Activated naive CD8-positive, alpha-beta T cell treated with anti-CD3 and anti-CD28 coated beads, Interleukin-2, amount 10 ng/mL, durations not matched to agents 7 days and 5 days (primary cell): ENCODE measurements at regions not wholly inside any gene's neighbourhood (a gene's known extent, or its start where the extent isn't known, plus 50 kb on each side); places are given as distances from the start of the nearest gene placed in this dataset.

Source experiments
- ATAC-seq: fragments of 150-1000 bp; cut with Tn5 transposase; one replicate; pipeline ENCODE4 v1.10.0; 2021; ENCODE audit warnings: low read depth, moderate library complexity
- POLR2A ChIA-PET: fragments of 350-600 bp; sonication (Branson Sonifier 250); formaldehyde crosslinking; loops from one replicate; lab custom pipeline; 2021; ENCODE audit warnings: antibody characterized with exemption; lab: Charles Lee
- DNase-seq: peaks from one replicate; pipeline ENCODE4 v3.0.0; 2021
- H3K27ac Mint-ChIP-seq: one replicate; pipeline ENCODE4 v1.8.0; 2022; ENCODE audit warnings: mild to moderate bottlenecking, mixed read lengths
- H3K27me3 Mint-ChIP-seq: one replicate; pipeline ENCODE4 v1.8.0; 2022; ENCODE audit warnings: mild to moderate bottlenecking, moderate library complexity, mixed read lengths
- H3K36me3 Mint-ChIP-seq: one replicate; pipeline ENCODE4 v1.8.0; 2021; ENCODE audit warnings: mild to moderate bottlenecking, mixed read lengths
- H3K4me1 Mint-ChIP-seq: one replicate; pipeline ENCODE4 v1.8.0; 2021; ENCODE audit warnings: mixed read lengths
- H3K4me3 Mint-ChIP-seq: one replicate; pipeline ENCODE4 v1.8.0; 2022; ENCODE audit warnings: mild to moderate bottlenecking, moderate library complexity, mixed read lengths
- H3K9me3 Mint-ChIP-seq: one replicate; pipeline ENCODE4 v1.8.0; 2021; ENCODE audit warnings: mixed read lengths

DNA sequence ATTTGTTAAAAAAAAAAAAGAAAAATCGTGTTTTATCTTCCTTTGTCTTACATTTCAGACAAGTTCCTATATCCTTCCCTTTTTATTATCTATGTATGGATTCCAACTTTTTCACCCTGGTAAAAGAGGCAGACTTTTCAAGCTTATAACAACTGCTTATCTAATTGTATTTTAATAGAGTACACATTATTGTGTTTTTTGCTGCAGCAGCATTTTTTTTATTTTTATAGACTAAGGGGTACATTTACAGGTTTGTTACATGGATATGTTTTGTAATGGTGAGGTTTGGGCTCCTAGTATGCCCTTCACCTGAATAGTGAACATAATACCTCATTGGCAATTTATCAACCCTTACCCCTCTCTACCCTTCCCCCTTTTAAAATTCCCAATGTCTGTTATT is 195.0 kb upstream of the RGMB start:
- H3K36me3 Mint-ChIP-seq: no peaks in the 10 kb centered on the region

DNA sequence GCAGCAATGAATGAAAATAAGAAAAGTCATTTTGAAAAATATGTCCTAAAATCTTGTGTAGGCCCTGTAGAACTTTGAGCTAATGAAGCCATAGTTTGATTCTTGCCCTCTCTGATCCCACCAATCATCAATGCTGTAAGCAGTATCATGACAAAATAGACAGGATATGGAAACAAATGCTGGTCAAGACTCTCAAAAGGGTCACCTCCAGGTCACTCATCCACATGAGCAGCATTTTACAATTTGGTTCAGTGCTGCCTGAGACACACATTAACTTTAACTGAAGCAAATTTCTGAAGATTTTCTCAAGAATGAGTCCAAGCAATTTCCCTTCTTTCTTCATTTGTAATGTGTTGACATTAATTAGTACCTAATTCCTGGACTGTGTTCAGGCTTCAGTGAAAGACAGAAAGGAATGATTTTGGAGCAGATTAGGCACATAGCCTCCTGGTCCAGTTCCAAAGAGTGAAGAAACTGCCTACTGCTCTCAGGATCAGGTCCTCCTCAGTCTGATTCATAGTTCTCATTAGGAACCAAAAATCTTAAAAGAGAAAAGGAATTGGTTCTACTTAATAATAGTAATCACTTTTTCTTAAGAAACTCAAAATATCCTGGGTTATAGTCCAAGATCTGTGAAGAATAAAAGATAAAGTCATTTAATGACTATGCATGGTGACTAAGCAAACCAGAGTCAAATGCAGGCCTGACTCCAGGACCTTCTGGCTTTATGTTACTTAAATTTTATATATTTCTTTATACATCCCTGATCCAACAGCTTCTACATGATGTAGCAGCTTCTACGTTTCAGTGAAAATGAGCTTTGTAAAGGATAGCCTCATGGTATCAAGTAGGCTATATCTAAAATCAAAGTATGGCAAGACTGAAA is 192.1 kb upstream of the RGMB start:
- Mint-ChIP-seq H3K36me3 (no peaks in the 10 kb centered on the region), H3K9me3 (no peaks in the 10 kb centered on the region), H3K4me3 (no peak overlapping the region), H3K27ac (no peak overlapping the region), H3K27me3 (no peaks in the 10 kb centered on the region), H3K4me1 (no peaks in the 10 kb centered on the region)
- no peak for DNase-seq
- no peak for ATAC-seq
- POLR2A ChIA-PET: no interaction called here

More for the DNA sequence above, 195.0 kb upstream of the RGMB start:
- Mint-ChIP-seq H3K27me3 (no peaks in the 10 kb centered on the region), H3K4me3 (no peak overlapping the region), H3K9me3 (no peaks in the 10 kb centered on the region), H3K27ac (no peak overlapping the region), H3K4me1 (no peaks in the 10 kb centered on the region)
- POLR2A ChIA-PET: no interaction called here
- DNase-seq: no peak
- ATAC-seq: no peak

DNA sequence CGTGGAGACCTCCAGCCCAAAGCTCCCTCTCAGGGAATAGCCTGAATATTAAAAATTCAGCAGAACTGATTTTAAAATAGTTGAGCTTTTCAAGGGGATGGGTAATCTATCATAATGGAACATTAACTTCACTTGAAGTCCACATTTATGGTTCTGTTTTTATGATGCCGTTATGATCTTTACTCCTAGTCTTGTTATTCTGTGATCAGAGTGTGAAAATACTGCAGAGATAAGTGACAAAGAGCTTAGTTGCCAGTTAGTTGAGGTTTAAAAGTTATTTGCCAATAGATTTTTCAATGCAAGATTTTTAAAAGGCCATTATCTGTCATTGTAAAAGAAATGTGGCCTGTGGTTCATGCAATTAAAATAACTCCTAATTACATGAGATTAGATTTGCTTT is 189.9 kb upstream of the RGMB start:
- no peaks in the 10 kb centered on the region for H3K4me1 Mint-ChIP-seq

DNA sequence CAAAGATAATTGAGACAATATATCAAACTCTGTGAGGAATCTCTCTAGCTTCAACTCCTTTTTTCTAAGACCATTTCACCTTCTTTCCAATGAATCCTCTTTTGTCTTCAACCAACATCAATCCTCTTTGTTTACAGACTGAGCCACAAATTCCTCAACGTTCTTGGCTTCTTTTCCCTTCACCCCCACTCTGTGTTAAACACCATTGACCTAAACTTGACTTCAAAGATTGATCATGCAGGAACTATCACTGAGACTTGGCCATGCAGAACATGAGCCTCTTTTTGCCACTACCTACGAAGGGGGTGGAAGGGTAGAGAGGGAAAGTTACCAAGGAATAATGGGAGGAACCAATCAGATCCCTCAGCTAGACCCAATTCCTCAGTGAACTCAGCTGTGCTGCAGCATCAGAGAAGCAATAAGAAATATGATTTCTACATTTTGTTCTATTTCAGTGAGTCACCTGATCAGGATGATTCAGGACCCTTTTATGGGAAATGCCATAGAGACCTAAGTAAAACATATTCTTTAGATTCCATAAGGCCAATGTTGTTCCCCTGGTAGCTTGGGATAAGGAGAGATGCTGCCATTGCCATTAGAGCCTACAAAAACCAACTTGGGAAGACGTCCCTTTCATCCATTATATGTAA is 187.7 kb upstream of the RGMB start:
- DNase-seq (no peak), ATAC-seq (no peak)
- Mint-ChIP-seq H3K9me3 (peaks cover 3% of the 10 kb centered on the region), H3K27me3 (no peaks in the 10 kb centered on the region), H3K4me1 (no peaks in the 10 kb centered on the region), H3K27ac (no peak overlapping the region), H3K4me3 (no peak overlapping the region), H3K36me3 (no peaks in the 10 kb centered on the region)
- POLR2A ChIA-PET: no interaction called here

More for the DNA sequence above, 189.9 kb upstream of the RGMB start:
- Mint-ChIP-seq H3K36me3 (no peaks in the 10 kb centered on the region), H3K27me3 (no peaks in the 10 kb centered on the region), H3K4me3 (no peak overlapping the region), H3K9me3 (no peaks in the 10 kb centered on the region), H3K27ac (no peak overlapping the region)
- POLR2A ChIA-PET: no interaction called here
- ATAC-seq (no peak), DNase-seq (no peak)

DNA sequence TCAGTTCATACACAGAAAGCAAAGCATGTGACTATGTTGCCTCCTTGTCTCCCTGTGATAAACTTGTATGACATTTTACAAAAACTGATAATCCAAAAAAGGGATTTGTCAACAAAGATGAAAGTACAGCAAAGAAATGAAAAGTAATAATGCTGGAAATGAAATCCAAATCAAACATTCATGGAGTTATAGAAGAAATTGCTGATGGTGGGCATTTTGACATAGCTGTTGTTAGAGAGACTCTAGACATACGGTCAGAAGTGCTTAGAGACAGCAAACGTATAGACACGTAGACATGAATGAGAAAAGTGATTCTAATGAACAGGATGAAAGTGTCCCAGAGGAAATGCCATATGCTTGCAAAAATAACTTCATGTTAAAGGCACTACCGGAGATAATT is 186.9 kb upstream of the RGMB start:
- POLR2A ChIA-PET: no interaction called here
- Mint-ChIP-seq H3K27ac (no peak overlapping the region), H3K9me3 (peaks cover 3% of the 10 kb centered on the region)

DNA sequence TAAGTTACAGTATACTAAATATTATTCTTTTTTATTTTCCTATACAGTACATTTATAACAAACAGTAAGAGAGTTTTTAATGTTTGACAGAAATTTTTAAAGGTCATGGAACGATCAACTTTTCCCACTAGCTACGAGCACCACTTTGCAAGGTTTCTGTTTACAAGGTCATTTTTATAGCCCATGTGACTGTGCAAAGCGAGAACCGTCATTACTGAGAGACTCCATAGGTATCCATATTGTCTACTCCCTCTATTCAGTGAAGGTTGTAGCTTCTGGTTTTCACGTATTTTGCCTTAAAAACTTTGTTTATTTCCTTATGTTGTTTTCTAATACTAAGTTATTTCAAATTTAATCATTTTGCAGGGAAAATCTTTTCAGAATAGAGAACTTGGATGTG is 186.3 kb upstream of the RGMB start:
- Mint-ChIP-seq H3K36me3 (no peaks in the 10 kb centered on the region), H3K4me1 (no peaks in the 10 kb centered on the region), H3K4me3 (no peak overlapping the region), H3K27me3 (no peaks in the 10 kb centered on the region), H3K27ac (no peak overlapping the region), H3K9me3 (peaks cover 3% of the 10 kb centered on the region)
- DNase-seq (no peak), ATAC-seq (no peak)
- POLR2A ChIA-PET: no interaction called here

More for the DNA sequence above, 186.9 kb upstream of the RGMB start:
- Mint-ChIP-seq H3K4me3 (no peak overlapping the region), H3K36me3 (no peaks in the 10 kb centered on the region), H3K27me3 (no peaks in the 10 kb centered on the region), H3K4me1 (no peaks in the 10 kb centered on the region)
- DNase-seq (no peak), ATAC-seq (no peak)

DNA sequence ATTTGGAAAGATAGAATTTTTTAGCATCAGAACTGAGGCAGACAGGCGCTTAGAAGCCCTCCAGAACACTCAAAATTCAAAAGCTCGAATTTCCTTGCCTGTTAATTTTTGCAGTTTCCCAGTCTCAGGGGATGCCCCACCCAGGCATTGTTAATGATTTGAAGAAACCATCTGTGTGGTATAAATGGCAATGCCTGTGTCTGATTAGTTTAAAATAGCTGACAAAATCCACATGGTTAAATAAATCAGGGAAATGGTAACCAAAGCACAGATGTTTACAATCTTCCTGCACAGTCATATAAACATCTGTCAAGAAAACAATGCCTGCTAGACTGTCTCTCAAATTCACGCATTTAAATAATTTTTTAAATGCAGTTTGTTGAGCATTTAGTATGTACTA is 185.2 kb upstream of the RGMB start:
- Mint-ChIP-seq H3K4me1 (no peaks in the 10 kb centered on the region), H3K27ac (no peak overlapping the region), H3K27me3 (peaks cover under 1% of the 10 kb centered on the region), H3K4me3 (no peak overlapping the region), H3K9me3 (peaks cover 3% of the 10 kb centered on the region), H3K36me3 (no peaks in the 10 kb centered on the region)
- POLR2A ChIA-PET: no interaction called here
- no peak for ATAC-seq
- no peak for DNase-seq

DNA sequence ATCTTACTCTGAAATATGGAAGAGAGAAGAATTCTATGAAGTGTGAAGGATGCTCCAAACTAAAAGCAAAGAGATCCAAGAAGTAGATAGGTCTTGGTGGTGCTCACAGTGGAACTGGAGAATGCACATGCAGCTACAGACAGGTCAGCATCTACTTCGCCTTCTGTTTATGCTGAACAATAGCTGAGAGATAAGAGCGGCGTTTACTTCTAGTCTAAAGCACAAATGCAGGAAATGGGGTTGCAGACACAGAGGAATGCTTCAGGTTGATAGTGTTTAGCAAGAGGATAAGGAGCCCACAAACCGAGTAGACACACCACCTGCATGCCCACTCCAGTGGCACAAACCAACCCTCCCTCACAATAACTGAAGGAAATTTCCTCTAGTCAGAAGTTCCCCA is 180.0 kb upstream of the RGMB start:
- Mint-ChIP-seq H3K27ac (no peak overlapping the region), H3K27me3 (peaks cover 3% of the 10 kb centered on the region)
- POLR2A ChIA-PET: no interaction called here

DNA sequence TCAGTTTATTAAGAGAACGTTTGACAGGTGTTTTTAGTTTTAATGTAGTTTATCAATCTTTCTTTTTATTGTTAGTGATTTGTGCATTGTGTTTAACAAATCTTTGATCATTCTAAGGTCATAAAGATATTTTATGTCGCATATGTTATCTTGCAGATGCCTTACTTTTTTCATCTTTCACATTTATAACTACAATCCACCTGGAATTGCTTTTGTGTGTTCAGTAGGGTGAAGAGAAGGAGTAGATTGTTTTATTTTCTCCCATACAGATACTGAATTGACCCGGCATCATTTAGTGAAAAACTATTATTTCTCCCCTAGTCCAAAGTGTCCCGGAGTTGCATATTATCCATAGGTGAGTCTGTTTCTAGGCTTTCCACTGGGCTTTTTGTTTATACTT is 179.4 kb upstream of the RGMB start:
- POLR2A ChIA-PET: no interaction called here

More for the DNA sequence above, 180.0 kb upstream of the RGMB start:
- peaks cover 3% of the 10 kb centered on the region for H3K9me3 Mint-ChIP-seq
- H3K4me3 Mint-ChIP-seq: no peak overlapping the region
- DNase-seq: no peak
- no peaks in the 10 kb centered on the region for H3K36me3 Mint-ChIP-seq
- no peaks in the 10 kb centered on the region for H3K4me1 Mint-ChIP-seq
- no peak for ATAC-seq

DNA sequence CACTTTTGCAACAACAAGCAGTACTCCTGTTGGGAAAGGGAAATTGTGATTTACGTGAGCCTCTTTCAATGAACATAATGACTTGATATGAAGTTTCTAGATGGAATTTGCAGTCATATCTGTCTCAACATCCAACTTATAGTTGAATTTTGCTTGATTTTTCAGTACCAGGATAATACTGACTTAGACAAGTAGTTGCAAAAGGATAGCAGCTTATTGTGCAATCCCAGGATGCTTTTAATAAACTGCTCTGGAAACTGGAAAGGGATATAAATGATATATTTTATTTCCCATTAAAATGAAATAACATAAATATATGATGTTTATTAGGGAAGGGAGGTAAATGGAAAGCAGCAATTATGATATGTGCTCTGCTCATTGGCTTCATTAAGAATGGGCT is 174.4 kb upstream of the RGMB start:
- Mint-ChIP-seq H3K4me3 (no peak overlapping the region), H3K27ac (no peak overlapping the region), H3K9me3 (peaks cover 6% of the 10 kb centered on the region), H3K36me3 (no peaks in the 10 kb centered on the region), H3K27me3 (no peaks in the 10 kb centered on the region), H3K4me1 (no peaks in the 10 kb centered on the region)
- DNase-seq (no peak), ATAC-seq (no peak)
- POLR2A ChIA-PET: no interaction called here

More for the DNA sequence above, 179.4 kb upstream of the RGMB start:
- Mint-ChIP-seq H3K4me1 (no peaks in the 10 kb centered on the region), H3K27me3 (peaks cover 3% of the 10 kb centered on the region), H3K4me3 (no peak overlapping the region), H3K27ac (no peak overlapping the region), H3K36me3 (no peaks in the 10 kb centered on the region), H3K9me3 (peaks cover 4% of the 10 kb centered on the region)
- ATAC-seq: no peak
- DNase-seq: no peak

DNA sequence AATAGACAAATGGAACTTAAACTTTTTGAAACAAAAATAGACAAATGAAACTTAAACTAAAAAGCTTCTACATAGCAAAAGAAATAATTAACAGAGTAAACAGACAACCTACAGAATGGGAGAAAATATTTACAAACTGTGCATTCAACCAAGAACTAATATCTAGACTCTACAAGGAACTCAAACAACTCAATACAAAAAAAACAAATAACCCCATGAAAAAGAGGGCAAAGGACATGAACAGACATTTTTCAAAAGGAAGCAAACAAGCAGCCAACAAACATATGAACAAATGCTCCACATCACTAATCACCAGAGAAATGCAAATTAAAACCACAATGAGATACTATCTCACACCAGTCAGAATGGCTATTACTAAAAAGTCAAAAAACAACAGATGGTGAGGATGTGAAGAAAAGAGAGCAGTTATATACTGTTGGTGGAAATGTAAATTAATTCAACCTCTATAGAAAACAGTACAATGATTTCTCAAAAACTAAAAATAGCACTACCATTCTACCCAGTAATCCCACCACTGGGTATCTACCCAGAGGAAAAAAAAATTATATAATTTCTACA is 170.8 kb upstream of the RGMB start:
- Mint-ChIP-seq H3K27me3 (no peaks in the 10 kb centered on the region), H3K4me3 (no peak overlapping the region), H3K27ac (no peak overlapping the region), H3K9me3 (peaks cover 6% of the 10 kb centered on the region), H3K4me1 (no peaks in the 10 kb centered on the region), H3K36me3 (no peaks in the 10 kb centered on the region)
- ATAC-seq (no peak), DNase-seq (no peak)
- POLR2A ChIA-PET: no interaction called here

DNA sequence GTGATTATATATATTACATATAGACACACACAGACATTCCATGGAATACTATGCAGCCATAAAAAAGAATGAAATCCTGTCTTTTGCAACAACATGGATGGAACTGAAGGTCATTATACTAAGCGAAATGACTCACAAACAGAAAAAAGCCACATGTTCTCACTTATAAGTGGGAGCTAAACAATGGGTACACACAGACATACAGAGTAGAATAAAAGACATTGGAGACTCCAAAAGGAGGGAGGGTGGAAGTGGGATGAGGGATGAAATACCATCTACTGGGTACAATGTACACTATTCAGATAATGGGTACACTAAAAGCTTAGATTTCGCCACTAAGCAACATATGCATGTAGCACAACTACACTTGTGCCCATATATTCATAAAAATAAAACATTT is 170.0 kb upstream of the RGMB start:
- POLR2A ChIA-PET: no interaction called here
- Mint-ChIP-seq H3K27me3 (no peaks in the 10 kb centered on the region), H3K4me3 (no peak overlapping the region), H3K36me3 (no peaks in the 10 kb centered on the region), H3K9me3 (peaks cover 5% of the 10 kb centered on the region), H3K4me1 (no peaks in the 10 kb centered on the region), H3K27ac (no peak overlapping the region)
- DNase-seq (no peak), ATAC-seq (no peak)

DNA sequence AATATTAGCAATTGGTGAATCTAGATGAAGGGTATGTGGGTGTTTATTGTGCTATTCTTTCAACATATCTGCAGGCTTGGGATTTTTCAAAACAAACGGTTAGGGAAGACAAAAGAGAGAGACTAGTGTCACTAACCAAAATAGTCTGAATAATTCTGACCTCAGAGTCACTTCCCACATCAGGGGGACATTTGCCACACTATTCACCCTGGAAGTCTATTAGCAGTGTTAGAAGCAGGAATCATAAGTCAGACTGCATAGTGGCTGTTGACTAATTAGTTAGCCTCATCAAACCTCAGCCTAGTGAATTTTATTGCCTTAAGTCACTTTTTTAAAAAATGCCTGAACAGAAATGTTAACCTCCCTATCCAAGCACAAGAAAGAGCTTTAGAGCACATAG is 169.2 kb upstream of the RGMB start:
- Mint-ChIP-seq H3K27ac (no peak overlapping the region), H3K27me3 (no peaks in the 10 kb centered on the region), H3K36me3 (no peaks in the 10 kb centered on the region), H3K4me3 (no peak overlapping the region), H3K9me3 (peaks cover 4% of the 10 kb centered on the region), H3K4me1 (no peaks in the 10 kb centered on the region)
- DNase-seq: no peak
- POLR2A ChIA-PET: no interaction called here
- ATAC-seq: no peak
